CD4-positive, alpha-beta T cell treated with Interleukin-6 at 100 ng/mL for 8 hours (primary cell): ENCODE measurements at regions not wholly inside any gene's neighbourhood (a gene's known extent, or its start where the extent isn't known, plus 50 kb on each side); places are given as distances from the start of the nearest gene placed in this dataset.
A peak's percentile ranks its signal among the peaks of the same experiment; 100 is the strongest.

Experiments used
- DNase-seq: peaks from one replicate; pipeline ENCODE4 v3.0.0-alpha.2; 2020; ENCODE audit warnings: mixed read lengths, low spot score

- DNase-seq: no peak
Observed at GRCh38 chr16:87054856-87055255, 262.3 kb downstream of the C16orf95 start.

GRCh38 chr16:87056083-87056482, 261.1 kb downstream of the C16orf95 start:
- DNase-seq: no peak

DNA sequence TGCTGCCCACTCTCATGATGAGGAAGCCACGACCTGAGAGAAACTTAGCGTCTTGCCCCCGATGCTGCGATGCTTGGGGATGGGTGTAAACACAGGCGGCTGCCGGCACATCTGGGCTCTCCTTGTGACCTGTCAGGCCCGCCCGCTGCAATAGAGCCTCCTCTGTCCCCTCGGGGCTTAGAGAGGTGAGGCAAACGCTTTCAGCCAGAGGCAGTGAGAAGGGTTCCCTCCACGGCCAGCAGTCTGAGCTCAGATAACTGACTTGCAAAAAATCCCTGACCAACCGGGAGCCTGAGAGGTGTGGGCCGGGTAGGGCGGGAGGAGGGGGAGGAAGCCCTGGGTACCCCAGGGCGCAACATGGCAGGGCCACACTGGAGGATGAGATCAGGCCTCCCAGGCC, 260.6 kb downstream of the C16orf95 start:
- no peak for DNase-seq

DNA sequence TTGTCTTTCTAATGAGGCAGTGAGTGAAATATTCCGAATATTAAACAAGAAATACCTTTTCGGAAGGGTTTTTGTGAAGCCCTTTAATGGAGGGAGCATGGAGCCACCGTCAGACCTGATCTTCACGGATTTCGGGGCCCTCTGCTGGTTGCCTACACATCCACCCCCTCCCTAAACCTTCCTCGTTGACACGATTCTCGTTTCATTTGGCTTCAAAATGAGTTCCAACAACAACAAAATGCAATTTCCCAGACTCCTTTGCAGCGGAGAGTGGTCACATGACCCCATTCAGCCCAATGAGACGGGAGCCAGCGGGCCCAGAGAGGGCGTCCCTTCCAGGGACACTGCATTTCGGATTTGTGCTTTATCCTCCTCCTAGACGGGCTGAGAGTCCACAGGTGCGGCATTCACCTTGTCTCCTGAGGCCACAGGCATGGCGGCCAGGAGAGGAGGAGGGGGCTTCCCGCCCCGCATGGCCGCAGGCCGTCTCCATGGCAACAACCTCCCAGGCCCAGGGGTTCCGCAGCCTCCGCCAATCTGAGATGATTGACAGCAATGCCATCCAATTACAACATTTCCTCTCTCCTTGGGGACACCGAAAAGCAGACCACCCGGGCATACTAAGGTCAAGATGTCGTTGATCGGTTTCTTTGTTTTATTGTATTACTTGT, 259.8 kb downstream of the C16orf95 start:
- no peak for DNase-seq

DNA sequence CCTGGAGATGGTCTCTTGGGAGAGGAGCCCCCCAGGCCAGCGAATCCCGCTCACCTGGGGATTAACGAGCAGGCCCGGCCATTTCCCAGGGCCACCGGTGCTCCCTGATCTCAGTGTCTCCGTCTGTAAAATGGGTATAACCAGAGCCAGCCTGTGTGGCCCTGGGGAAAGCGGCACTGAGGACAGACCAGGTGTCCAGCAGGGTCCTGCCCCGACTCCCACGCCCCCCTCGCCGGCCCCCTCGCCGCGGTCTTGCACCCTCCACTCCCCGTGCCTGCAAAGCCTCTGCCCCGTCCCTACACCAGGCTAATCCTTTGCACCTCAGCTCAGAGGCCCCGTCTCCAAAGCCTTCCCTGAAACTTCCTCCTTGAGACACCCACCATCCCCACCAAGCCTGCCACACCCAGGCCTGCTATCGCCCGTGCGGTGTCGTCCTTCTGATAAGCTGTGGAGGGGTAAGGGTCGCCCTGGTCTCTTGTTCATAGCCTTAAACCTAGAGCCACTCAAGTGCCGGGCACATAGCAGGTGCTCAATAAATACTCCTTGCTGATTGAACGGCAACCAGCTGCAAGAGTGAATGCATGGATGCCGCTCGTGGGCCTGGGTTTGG, 259.1 kb downstream of the C16orf95 start:
- no peak for DNase-seq

DNA sequence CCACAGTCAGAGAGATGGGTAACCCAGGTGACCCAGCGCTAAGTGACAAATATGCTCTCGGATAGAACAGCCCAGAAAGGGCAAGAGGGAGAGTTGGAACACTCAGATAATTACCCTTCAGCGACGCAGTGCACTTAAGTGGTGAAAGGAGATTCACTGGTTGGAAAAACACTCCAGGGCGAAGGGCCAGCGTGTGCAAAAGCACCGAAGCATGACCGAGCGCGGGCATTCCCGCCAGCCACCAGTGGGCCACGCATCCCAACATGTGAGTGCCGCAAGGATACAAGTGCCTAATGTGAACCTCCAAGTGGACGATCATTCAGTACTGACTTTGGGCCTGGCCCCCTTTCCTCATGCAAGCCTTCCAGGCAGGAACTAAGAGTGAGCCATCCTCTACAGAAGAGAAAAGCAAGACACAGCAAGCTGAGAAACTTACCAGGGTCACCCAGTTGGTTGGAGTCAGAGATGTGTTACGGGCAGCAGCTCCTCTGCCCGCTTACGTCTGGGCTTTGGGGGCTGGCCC, 258.4 kb downstream of the C16orf95 start:
- DNase-seq: no peak

GRCh38 chr16:87060034-87060986, 256.9 kb downstream of the C16orf95 start:
- DNase-seq: no peak

DNA sequence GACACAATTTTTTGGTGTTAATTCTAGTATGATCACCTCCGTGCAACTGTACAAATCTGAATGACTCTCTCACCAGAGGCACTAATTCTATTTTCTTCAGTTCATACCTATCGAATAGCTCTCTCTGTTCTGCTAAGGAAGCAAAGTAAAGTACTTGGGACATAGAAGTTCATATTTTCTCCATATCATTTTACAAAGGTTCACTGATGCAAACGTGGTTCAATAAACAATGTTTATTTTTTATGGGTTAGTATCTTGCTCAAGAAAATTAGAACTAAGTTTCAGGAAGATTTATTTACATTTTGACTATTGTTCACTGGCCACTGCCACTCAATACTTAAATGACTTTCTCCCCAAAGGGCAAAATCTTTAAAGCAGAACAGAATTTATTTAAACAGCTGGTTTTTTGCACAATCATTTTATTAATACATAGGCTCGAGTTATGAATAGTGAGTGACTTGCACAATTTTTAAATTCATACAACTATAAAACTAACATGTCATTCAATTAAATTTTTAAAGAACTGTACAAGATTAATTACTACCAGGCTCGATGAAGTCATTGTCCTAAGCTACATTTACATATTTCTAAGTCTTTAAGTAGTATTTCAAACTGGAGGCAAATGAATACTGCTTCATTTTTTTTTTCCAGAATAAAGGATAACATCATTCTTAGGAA, 255.8 kb downstream of the C16orf95 start:
- DNase-seq: no peak

DNA sequence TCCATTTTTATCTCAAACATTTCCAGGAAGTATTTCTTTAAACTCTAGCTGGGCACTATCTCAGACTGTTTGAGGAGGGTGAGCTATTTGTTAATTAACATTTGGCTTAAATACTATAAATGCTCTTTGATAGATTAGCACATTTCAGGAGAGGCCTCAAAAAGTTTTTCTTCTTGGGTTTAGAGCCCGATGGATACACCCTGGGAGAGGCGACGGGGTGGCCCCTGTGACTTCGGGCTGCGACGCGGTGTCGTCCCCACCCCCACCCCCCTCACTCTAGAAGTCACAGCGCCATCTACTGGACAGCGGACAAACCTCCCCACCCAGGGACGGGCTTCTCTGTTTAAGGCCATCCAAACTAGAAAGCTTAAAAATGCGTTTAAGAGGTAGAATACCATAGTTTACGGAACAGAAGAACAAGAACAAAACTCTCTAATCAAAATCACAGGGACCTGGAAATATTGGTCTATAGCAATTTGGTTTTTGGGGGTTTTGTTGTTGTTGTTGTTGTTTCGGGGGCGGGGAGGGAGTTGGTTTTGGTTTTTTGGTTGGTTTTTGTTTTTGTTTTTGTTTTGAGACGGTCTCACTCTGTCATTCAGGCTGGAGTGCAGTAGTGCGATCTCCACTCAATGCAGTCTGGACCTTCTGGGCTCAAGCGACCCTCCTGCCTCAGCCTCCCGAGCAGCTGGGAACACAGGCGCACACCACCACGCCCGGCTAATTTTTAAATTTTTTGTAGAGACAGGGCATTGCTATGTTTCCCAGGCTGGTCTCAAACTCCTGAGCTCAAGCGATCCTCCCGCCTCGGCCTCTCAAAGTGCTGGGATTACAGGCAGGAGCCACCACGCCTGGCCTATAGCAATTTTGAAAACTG, 254.4 kb downstream of the C16orf95 start:
- peak; percentile 11 for DNase-seq

DNA sequence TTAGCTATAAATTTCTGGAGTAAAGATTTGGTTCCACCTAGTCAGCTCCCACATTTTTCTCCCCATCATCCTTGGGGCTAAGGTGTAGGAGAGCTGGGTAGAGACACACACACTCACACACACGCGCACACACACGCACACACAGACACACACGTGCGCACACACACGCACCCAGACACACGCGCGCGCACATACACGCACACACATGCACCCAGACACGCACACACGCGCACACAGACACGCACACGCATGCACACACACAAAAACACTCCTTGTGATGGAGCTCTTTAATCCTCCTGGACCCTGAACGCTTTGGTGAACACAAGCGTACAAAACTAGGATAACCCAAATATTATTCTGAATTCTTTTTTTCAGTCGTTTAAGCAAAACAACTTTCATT, 253.6 kb downstream of the C16orf95 start:
- no peak for DNase-seq

GRCh38 chr16:87064731-87065445, 252.3 kb downstream of the C16orf95 start:
- DNase-seq: no peak

GRCh38 chr16:87065446-87066132, 251.6 kb downstream of the C16orf95 start:
- DNase-seq: no peak

DNA sequence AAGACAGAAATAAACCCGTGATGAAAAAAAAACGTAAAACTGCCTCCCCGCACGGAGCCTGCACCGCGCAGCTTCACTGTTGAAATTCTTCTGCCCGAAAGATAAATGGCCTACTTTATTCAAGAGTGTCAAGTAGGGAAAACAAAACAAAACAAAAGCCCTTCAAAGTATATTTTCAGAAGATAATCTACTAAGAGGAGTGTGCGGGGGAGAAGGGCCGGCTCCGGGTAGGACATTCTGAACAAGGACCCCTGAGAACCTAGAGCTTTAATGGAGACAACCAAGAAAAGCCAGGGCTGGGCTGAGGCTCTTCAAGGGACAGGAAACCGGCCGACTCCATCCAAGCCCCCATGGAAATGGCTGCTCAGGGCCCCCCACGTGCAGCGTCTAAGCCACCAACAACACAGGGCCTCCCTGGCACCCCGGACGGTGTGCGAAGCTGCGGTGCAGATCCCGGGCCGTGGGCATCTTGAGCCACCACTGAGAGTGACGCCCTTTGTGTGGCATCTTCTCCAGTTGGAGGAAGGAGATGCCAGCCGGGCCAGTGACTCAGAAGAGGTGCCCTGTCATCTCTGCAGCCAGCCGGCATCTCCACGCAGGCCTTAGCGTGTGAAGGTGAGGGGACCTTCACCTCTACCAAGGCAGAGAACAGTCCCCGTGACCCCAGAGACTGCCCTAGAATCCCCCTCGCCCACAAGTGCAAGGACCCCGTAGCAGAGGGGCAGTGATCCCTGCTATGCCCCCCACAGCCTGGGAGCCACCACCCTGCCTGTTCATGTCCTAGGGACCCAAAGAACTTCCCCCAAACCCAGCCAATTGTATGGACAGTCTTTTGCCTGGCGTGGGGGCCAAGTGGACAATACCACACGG, 250.8 kb downstream of the C16orf95 start:
- DNase-seq: no peak

- no peak for DNase-seq
Observed at GRCh38 chr16:87067003-87067556, 250.1 kb downstream of the C16orf95 start.

DNA sequence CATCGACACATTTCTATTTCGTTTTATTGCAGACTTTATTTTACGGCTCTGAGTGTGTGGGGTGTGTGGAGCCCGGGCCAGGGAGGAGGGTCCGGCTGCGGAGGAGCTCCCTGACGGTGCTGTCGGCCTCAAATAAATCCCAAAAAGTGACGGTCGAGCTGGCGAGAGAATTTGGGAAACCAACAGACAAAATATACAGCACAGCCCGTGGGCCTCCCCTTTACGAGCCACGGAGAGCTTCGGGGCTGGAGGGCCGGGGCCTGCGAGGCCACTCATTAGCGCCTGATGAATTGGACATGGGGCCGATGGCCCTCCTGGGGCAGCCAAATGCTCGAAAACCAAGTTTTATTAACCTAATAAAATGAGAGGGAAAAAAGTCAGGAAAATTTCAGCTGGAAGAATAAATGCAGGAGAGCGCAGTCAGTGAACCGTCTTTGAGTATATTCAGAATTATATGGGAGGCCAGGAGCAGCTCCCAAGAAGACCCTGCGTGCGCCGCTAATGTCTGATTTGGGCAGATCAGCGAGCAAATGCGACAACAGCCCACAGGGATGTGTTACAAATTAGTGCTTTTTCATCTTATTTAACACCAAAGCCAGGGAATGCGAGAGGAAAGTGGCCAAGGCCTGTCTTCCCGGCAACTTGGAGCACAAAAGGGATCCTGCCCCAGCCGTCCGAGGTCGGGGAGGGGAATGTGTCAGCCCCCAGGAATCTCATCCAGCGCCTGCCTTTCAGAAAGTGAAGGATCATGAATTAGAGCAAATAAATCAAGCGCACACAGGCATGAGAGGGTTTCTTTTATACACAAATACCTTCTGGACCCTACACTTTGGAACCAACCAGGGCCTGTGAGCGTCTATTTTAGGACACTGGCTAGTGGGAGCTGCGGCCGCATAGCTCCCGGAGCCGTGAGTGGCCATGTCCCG, 249.1 kb downstream of the C16orf95 start:
- DNase-seq: no peak

GRCh38 chr16:87068762-87069150, 248.4 kb downstream of the C16orf95 start:
- DNase-seq: no peak

- no peak for DNase-seq
Observed at GRCh38 chr16:87070657-87071056, 246.5 kb downstream of the C16orf95 start.
